ENCODE measurements at regions not wholly inside any gene's neighbourhood (a gene's known extent, or its start where the extent isn't known, plus 50 kb on each side); places are given as distances from the start of the nearest gene placed in this dataset.

- TF ChIP-seq EZH2 (IDR thresholded peaks at IDR 0.05; ENCODE audit: borderline replicate concordance) (no peak), CTCF (IDR thresholded peaks at IDR 0.05; ENCODE audit: poor library complexity) (no peak), EZH2phosphoT487 (IDR thresholded peaks at IDR 0.05; ENCODE audit: low read depth, severe bottlenecking, unreplicated experiment) (no peak)
- 82% methylated on average over 4 of the region's 4 CpGs for WGBS (ENCODE audit: low lambda C conversion rate, missing lambda C conversion rate)
- Histone ChIP-seq H3K4me1 (ENCODE audit: insufficient read depth) (no peaks in the 10 kb centered on the region), H2AFZ (no peak overlapping the region), H3K4me2 (no peak overlapping the region), H4K20me1 (ENCODE audit: insufficient read depth, poor library complexity, severe bottlenecking) (no peaks in the 10 kb centered on the region), H3K79me2 (no peaks in the 10 kb centered on the region), H3K27me3 (no peaks in the 10 kb centered on the region), H3K9me2 (replicated peaks; ENCODE audit: insufficient read depth) (no peaks in the 10 kb centered on the region), H3K36me3 (replicated peaks; ENCODE audit: insufficient read depth, low read depth) (no peaks in the 10 kb centered on the region), H3K27ac (no peak overlapping the region), H3K4me3 (no peak overlapping the region), H3K9me3 (ENCODE audit: low read depth) (no peaks in the 10 kb centered on the region)
- DNase-seq (ENCODE audit: low spot score), result no peak
Observed at GRCh38 chrX:109857584-109858228, 124.6 kb upstream of the ACSL4 start.

GRCh38 chrX:109858602-109859341, 125.7 kb upstream of the ACSL4 start:
- Histone ChIP-seq H3K27me3 (no peaks in the 10 kb centered on the region), H3K4me1 (ENCODE audit: insufficient read depth) (no peaks in the 10 kb centered on the region), H3K27ac (no peak overlapping the region), H3K79me2 (no peaks in the 10 kb centered on the region), H3K4me2 (no peak overlapping the region), H3K36me3 (replicated peaks; ENCODE audit: insufficient read depth, low read depth) (no peaks in the 10 kb centered on the region), H3K9me2 (replicated peaks; ENCODE audit: insufficient read depth) (no peaks in the 10 kb centered on the region), H3K9me3 (ENCODE audit: low read depth) (no peaks in the 10 kb centered on the region), H2AFZ (no peak overlapping the region), H3K4me3 (no peak overlapping the region), H4K20me1 (ENCODE audit: insufficient read depth, poor library complexity, severe bottlenecking) (no peaks in the 10 kb centered on the region)
- WGBS (ENCODE audit: low lambda C conversion rate, missing lambda C conversion rate), result 67% methylated on average over 5 of the region's 5 CpGs
- DNase-seq (ENCODE audit: low spot score), result no peak
- TF ChIP-seq CTCF (IDR thresholded peaks at IDR 0.05; ENCODE audit: poor library complexity) (no peak), EZH2 (IDR thresholded peaks at IDR 0.05; ENCODE audit: borderline replicate concordance) (no peak), EZH2phosphoT487 (IDR thresholded peaks at IDR 0.05; ENCODE audit: low read depth, severe bottlenecking, unreplicated experiment) (no peak)

- H3K4me3 ChIP-seq, result no peak overlapping the region
Observed at GRCh38 chrX:109859651-109860050, 126.6 kb upstream of the ACSL4 start.

More at GRCh38 chrX:109859651-109860050, 126.6 kb upstream of the ACSL4 start:
- TF ChIP-seq EZH2 (IDR thresholded peaks at IDR 0.05; ENCODE audit: borderline replicate concordance) (no peak), EZH2phosphoT487 (IDR thresholded peaks at IDR 0.05; ENCODE audit: low read depth, severe bottlenecking, unreplicated experiment) (no peak), CTCF (IDR thresholded peaks at IDR 0.05; ENCODE audit: poor library complexity) (no peak)
- Histone ChIP-seq H3K4me1 (ENCODE audit: insufficient read depth) (no peaks in the 10 kb centered on the region), H3K9me3 (ENCODE audit: low read depth) (no peaks in the 10 kb centered on the region), H4K20me1 (ENCODE audit: insufficient read depth, poor library complexity, severe bottlenecking) (no peaks in the 10 kb centered on the region), H3K9me2 (replicated peaks; ENCODE audit: insufficient read depth) (no peaks in the 10 kb centered on the region), H3K36me3 (replicated peaks; ENCODE audit: insufficient read depth, low read depth) (no peaks in the 10 kb centered on the region), H3K4me2 (no peak overlapping the region), H2AFZ (no peak overlapping the region), H3K79me2 (no peaks in the 10 kb centered on the region), H3K27ac (no peak overlapping the region), H3K27me3 (no peaks in the 10 kb centered on the region)
- no peak for DNase-seq (ENCODE audit: low spot score)
- 57% methylated on average over 2 of the region's 2 CpGs for WGBS (ENCODE audit: low lambda C conversion rate, missing lambda C conversion rate)
